Gastroesophageal sphincter (tissue), 4 donors: ENCODE measurements at regions not wholly inside any gene's neighbourhood (a gene's known extent, or its start where the extent isn't known, plus 50 kb on each side); places are given as distances from the start of the nearest gene placed in this dataset.

ENCODE experiments used
- ATAC-seq: fragments of 150-250 bp; one replicate; pipeline ENCODE4 v1.9.1; 2016; ENCODE audit warnings: mild to moderate bottlenecking, moderate library complexity
- H3K27ac ChIP-seq, 4 donors: fragments of 200-600 bp; sonication (generic) in 3 of 4; 1 replicate in 3 of 4; 2 replicates in 1 of 4; pipeline ENCODE4 v1.5.1; 2016 to 2019
- H3K27me3 ChIP-seq: fragments of 200-600 bp; sonication (generic); one replicate; pipeline ENCODE4 v1.5.1; 2019
- H3K36me3 ChIP-seq, 2 donors: fragments of 200-600 bp; sonication (generic); one replicate each; pipeline ENCODE4 v1.5.1; 2019; ENCODE audit warnings: control low read depth in 1 of 2
- H3K4me1 ChIP-seq, 3 donors: fragments of 200-600 bp; sonication (generic); 1 replicate in 2 of 3; 2 replicates in 1 of 3; pipeline ENCODE4 v1.5.1; 2016 to 2019; ENCODE audit warnings: control low read depth in 2 of 3
- H3K4me3 ChIP-seq, 2 donors: fragments of 200-600 bp; sonication (generic); one replicate each; pipeline ENCODE4 v1.5.1; 2019; ENCODE audit warnings: mild to moderate bottlenecking in 1 of 2, moderate library complexity in 1 of 2
- H3K9me3 ChIP-seq, 3 donors: fragments of 200-600 bp; sonication (generic); one replicate each; pipeline ENCODE4 v1.5.1; 2017 to 2019; ENCODE audit warnings: control low read depth in 2 of 3
- EP300 ChIP-seq: sonication (generic); formaldehyde crosslinking; IDR thresholded peaks from one replicate; pipeline ENCODE4 v1.6.1; 2017; ENCODE audit warnings: antibody characterized with exemption, mild to moderate bottlenecking
- POLR2A ChIP-seq, 2 donors: fragments of 450-650 bp; IDR thresholded peaks; one replicate each; pipeline ENCODE4 v1.6.1; 2017; ENCODE audit warnings: antibody characterized with exemption in 2 of 2, mild to moderate bottlenecking in 2 of 2, moderate library complexity in 1 of 2
- POLR2AphosphoS5 ChIP-seq: sonication (generic); formaldehyde crosslinking; IDR thresholded peaks from one replicate; pipeline ENCODE4 v1.6.1; 2017; ENCODE audit warnings: antibody characterized with exemption
- WGBS, 2 donors: methylation state at CpG; one replicate each; pipeline ENCODE4 v1.1.5; 2018; ENCODE audit warnings: low coverage in 1 of 2; 5-methylcytosine and 5-hydroxymethylcytosine counted together
- TF ChIP-seq, protein P1 (sequence below), 4 experiments: fragments of 200-600 bp in 2 of 4; fragments of 450-650 bp in 2 of 4; sonication (generic) in 1 of 4; IDR thresholded peaks; one replicate each; pipeline ENCODE4 v1.5.1; 2017 to 2019; ENCODE audit warnings: antibody characterized with exemption in 4 of 4, mild to moderate bottlenecking in 2 of 4, moderate library complexity in 2 of 4

- 69% methylated on average over 1 of the region's 1 CpG; no CpG with 5 or more reads in 1 of the 2 donors for WGBS, 2 donors
- Histone ChIP-seq H3K4me3 (no peak overlapping the region), H3K36me3 (no peaks in the 10 kb centered on the region), H3K9me3 (no peaks in the 10 kb centered on the region), H3K27me3 (no peaks in the 10 kb centered on the region), H3K27ac (no peak overlapping the region), H3K4me1 (peaks cover 0 to 5% (median 0%) of the 10 kb centered on the region in 3 donors)
- TF ChIP-seq POLR2AphosphoS5 (no peak), POLR2A (IDR thresholded peaks at IDR 0.05) (no peak), EP300 (no peak)
- TF ChIP-seq, protein P1, sequence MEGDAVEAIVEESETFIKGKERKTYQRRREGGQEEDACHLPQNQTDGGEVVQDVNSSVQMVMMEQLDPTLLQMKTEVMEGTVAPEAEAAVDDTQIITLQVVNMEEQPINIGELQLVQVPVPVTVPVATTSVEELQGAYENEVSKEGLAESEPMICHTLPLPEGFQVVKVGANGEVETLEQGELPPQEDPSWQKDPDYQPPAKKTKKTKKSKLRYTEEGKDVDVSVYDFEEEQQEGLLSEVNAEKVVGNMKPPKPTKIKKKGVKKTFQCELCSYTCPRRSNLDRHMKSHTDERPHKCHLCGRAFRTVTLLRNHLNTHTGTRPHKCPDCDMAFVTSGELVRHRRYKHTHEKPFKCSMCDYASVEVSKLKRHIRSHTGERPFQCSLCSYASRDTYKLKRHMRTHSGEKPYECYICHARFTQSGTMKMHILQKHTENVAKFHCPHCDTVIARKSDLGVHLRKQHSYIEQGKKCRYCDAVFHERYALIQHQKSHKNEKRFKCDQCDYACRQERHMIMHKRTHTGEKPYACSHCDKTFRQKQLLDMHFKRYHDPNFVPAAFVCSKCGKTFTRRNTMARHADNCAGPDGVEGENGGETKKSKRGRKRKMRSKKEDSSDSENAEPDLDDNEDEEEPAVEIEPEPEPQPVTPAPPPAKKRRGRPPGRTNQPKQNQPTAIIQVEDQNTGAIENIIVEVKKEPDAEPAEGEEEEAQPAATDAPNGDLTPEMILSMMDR (IDR thresholded peaks at IDR 0.05): no peak
- no peak for ATAC-seq
These were observed 79.0 kb upstream of the TRIB2 start for GRCh38 chr2:12637754-12638153.

DNA sequence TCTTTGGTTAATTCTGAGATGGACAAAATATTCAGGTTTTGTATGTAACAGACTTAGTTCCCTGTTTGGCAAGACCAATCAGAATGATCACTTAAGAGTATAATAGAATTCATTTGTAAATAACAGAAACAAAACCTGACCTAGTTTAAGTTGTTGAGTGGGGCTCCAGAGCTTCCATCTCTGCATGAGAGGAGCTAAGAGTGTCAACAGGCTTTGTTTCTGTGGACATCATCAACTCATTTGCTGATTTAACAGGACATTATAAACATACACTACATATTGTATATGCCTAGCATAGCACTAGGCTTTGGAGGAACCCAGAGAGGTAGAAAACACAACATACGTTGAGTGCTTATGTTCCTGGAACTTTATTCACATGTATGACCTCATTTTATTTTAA, 75.3 kb upstream of the TRIB2 start:
- Histone ChIP-seq H3K27me3 (no peaks in the 10 kb centered on the region), H3K9me3 (no peaks in the 10 kb centered on the region), H3K27ac (no peak overlapping the region), H3K36me3 (no peaks in the 10 kb centered on the region), H3K4me1 (peaks cover 0 to 5% (median 0%) of the 10 kb centered on the region in 3 donors), H3K4me3 (no peak overlapping the region)
- TF ChIP-seq, protein P1 (IDR thresholded peaks at IDR 0.05): no peak
- TF ChIP-seq EP300 (no peak), POLR2A (IDR thresholded peaks at IDR 0.05) (no peak)
- 67 to 73% methylated on average over 1 of the region's 1 CpG for WGBS, 2 donors
- no peak for ATAC-seq

DNA sequence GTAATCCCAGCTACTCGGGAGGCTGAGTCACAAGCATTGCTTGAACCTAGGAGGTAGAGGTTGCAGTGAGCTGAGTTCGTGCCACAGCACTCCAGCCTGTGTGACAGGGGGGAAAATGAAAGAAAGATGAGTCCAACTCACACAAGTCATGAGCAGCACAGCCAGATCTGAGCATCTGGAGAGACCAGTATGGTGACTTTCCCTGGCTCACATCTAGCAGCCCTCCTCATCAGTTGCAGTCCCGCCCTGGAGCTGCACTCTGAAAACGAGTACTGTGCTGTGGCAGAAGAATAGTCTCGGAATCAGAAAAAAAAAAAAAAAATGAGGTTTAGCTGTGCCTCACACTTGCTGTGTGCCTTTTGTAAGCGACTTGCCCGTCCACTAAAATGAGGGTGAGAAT, 74.4 kb upstream of the TRIB2 start:
- no peaks in the 10 kb centered on the region for H3K4me1 ChIP-seq
- H3K4me3 ChIP-seq: no peak overlapping the region
- no peaks in the 10 kb centered on the region for H3K9me3 ChIP-seq
- H3K27me3 ChIP-seq: no peaks in the 10 kb centered on the region
- TF ChIP-seq POLR2AphosphoS5: no peak
- TF ChIP-seq POLR2A (IDR thresholded peaks at IDR 0.05): no peak
- TF ChIP-seq, protein P1 (IDR thresholded peaks at IDR 0.05): no peak
- no peak for TF ChIP-seq EP300
- WGBS, 2 donors: 89 to 93% methylated on average over 2 to 5 of the region's 7 CpGs
- H3K36me3 ChIP-seq: no peaks in the 10 kb centered on the region
- H3K27ac ChIP-seq: no peak overlapping the region
- ATAC-seq: no peak

- no peak for ATAC-seq
- no peak overlapping the region for H3K4me3 ChIP-seq
- H3K27ac ChIP-seq: no peak overlapping the region
- H3K27me3 ChIP-seq: no peaks in the 10 kb centered on the region
- no peaks in the 10 kb centered on the region for H3K9me3 ChIP-seq
- H3K4me1 ChIP-seq: no peaks in the 10 kb centered on the region
- TF ChIP-seq, protein P1 (IDR thresholded peaks at IDR 0.05): no peak
- TF ChIP-seq POLR2A (IDR thresholded peaks at IDR 0.05) (no peak), EP300 (no peak), POLR2AphosphoS5 (no peak)
- WGBS, 2 donors: 69 to 100% methylated on average over 1 to 5 of the region's 5 CpGs
- H3K36me3 ChIP-seq: no peaks in the 10 kb centered on the region
These were observed 73.9 kb upstream of the TRIB2 start for GRCh38 chr2:12642859-12643258.

DNA sequence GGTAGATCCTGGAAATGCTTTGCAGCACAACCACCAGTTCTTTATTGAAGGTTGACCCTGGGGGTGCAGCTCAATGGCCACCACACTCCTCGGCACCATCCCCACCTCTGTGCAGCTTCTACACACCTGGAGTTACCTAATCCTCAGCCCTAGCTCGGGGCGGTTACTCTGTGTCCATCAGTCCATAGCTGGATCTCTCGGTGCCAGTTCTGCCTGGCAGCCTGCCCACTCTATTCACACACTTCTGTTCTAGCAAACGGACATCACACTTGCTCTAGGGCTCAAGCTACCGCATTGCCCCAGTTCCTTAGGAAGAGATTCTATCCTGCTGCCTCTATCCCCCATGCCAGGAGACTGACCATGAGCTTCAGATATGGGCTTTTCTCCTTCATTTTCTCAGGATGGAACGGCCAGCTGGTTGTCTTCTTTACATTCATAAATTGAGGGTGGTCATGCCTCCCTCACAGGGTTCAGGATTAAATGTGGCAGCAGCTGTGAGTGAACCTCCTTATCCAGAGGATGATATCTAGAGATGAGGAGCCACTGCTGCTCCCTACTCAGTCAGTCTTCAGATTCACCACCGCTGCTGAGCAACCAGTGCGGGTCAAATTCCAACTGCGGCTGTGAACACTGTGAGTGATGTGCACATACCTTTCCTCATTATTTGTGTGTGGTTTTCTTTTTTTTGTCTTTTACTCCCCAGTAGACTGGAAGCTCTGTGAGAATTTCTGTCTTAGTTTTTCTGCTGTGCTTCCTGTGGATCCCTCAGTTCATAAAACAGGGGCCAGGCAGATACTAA, 66.9 kb upstream of the TRIB2 start:
- no peaks in the 10 kb centered on the region for H3K4me1 ChIP-seq
- H3K9me3 ChIP-seq: no peaks in the 10 kb centered on the region
- TF ChIP-seq POLR2AphosphoS5: no peak
- no peak for TF ChIP-seq POLR2A (IDR thresholded peaks at IDR 0.05)
- no peak for TF ChIP-seq EP300
- TF ChIP-seq, protein P1 (IDR thresholded peaks at IDR 0.05): no peak
- H3K4me3 ChIP-seq: no peak overlapping the region
- H3K27me3 ChIP-seq: no peaks in the 10 kb centered on the region
- 86 to 91% methylated on average over 6 to 7 of the region's 10 CpGs for WGBS, 2 donors
- ATAC-seq: no peak
- no peak overlapping the region for H3K27ac ChIP-seq
- no peaks in the 10 kb centered on the region for H3K36me3 ChIP-seq
